ENCODE measurements at regions not wholly inside any gene's neighbourhood (a gene's known extent, or its start where the extent isn't known, plus 50 kb on each side); places are given as distances from the start of the nearest gene placed in this dataset.

GRCh38 chr7:106603346-106603745 lies 57.6 kb downstream of the CCDC71L start:
- H3K4me3 ChIP-seq (ENCODE audit: low read depth, low read length, poor library complexity, severe bottlenecking) = no peak overlapping the region
- H3F3A ChIP-seq (ENCODE audit: insufficient read depth, low read length) = no peaks in the 10 kb centered on the region
- no peaks in the 10 kb centered on the region for H3K4me1 ChIP-seq (ENCODE audit: insufficient read depth, low read length, severe bottlenecking)
- no peak overlapping the region for H3K27ac ChIP-seq (ENCODE audit: low read depth, low read length, poor library complexity, severe bottlenecking)
- H3K27me3 ChIP-seq (ENCODE audit: insufficient read depth, low read length) = no peaks in the 10 kb centered on the region; the same call in 1 of the 2 replicates
- TF ChIP-seq CTCF (IDR thresholded peaks at IDR 0.05; ENCODE audit: low read length) (no peak), EZH2 (IDR thresholded peaks at IDR 0.05; ENCODE audit: borderline replicate concordance, low read length) (no peak)
- no peak overlapping the region for H3K4me2 ChIP-seq (ENCODE audit: low read length)
- no peak overlapping the region for H2AFZ ChIP-seq (ENCODE audit: low read length)
- no peaks in the 10 kb centered on the region for H3K36me3 ChIP-seq (ENCODE audit: insufficient read depth, low read length)
- no peaks in the 10 kb centered on the region for H3K79me2 ChIP-seq (ENCODE audit: insufficient read depth, low read length)
- no peaks in the 10 kb centered on the region for H3K9me2 ChIP-seq (ENCODE audit: low read depth, low read length)
- H3K9me3 ChIP-seq (ENCODE audit: low read length) = no peaks in the 10 kb centered on the region
- no peaks in the 10 kb centered on the region for H4K20me1 ChIP-seq (ENCODE audit: insufficient read depth, low read length)
- no peak overlapping the region for H3K9ac ChIP-seq (ENCODE audit: low read length)

GRCh38 chr7:106602062-106602461 lies 58.9 kb downstream of the CCDC71L start:
- Histone ChIP-seq H2AFZ (ENCODE audit: low read length) (no peak overlapping the region), H3K79me2 (ENCODE audit: insufficient read depth, low read length) (no peaks in the 10 kb centered on the region), H3K27ac (ENCODE audit: low read depth, low read length, poor library complexity, severe bottlenecking) (no peak overlapping the region), H4K20me1 (ENCODE audit: insufficient read depth, low read length) (no peaks in the 10 kb centered on the region), H3K9me2 (ENCODE audit: low read depth, low read length) (no peaks in the 10 kb centered on the region), H3F3A (ENCODE audit: insufficient read depth, low read length) (no peaks in the 10 kb centered on the region), H3K27me3 (ENCODE audit: insufficient read depth, low read length) (no peaks in the 10 kb centered on the region; the same call in 1 of the 2 replicates), H3K4me3 (ENCODE audit: low read depth, low read length, poor library complexity, severe bottlenecking) (no peak overlapping the region), H3K4me1 (ENCODE audit: insufficient read depth, low read length, severe bottlenecking) (no peaks in the 10 kb centered on the region), H3K36me3 (ENCODE audit: insufficient read depth, low read length) (no peaks in the 10 kb centered on the region), H3K9me3 (ENCODE audit: low read length) (no peaks in the 10 kb centered on the region), H3K9ac (ENCODE audit: low read length) (no peak overlapping the region), H3K4me2 (ENCODE audit: low read length) (no peak overlapping the region)
- TF ChIP-seq CTCF (IDR thresholded peaks at IDR 0.05; ENCODE audit: low read length) (no peak), EZH2 (IDR thresholded peaks at IDR 0.05; ENCODE audit: borderline replicate concordance, low read length) (no peak)

- H3K9me2 ChIP-seq (ENCODE audit: low read depth, low read length) = no peaks in the 10 kb centered on the region
- H3K36me3 ChIP-seq (ENCODE audit: insufficient read depth, low read length) = no peaks in the 10 kb centered on the region
- H3K27me3 ChIP-seq (ENCODE audit: insufficient read depth, low read length) = no peaks in the 10 kb centered on the region; the same call in 1 of the 2 replicates
- no peak overlapping the region for H3K4me2 ChIP-seq (ENCODE audit: low read length)
- TF ChIP-seq EZH2 (IDR thresholded peaks at IDR 0.05; ENCODE audit: borderline replicate concordance, low read length) (no peak), CTCF (IDR thresholded peaks at IDR 0.05; ENCODE audit: low read length) (no peak)
- no peak overlapping the region for H3K9ac ChIP-seq (ENCODE audit: low read length)
- H3K9me3 ChIP-seq (ENCODE audit: low read length) = no peaks in the 10 kb centered on the region
- H3F3A ChIP-seq (ENCODE audit: insufficient read depth, low read length) = no peaks in the 10 kb centered on the region
- no peaks in the 10 kb centered on the region for H3K79me2 ChIP-seq (ENCODE audit: insufficient read depth, low read length)
- no peaks in the 10 kb centered on the region for H3K4me1 ChIP-seq (ENCODE audit: insufficient read depth, low read length, severe bottlenecking)
- no peak overlapping the region for H2AFZ ChIP-seq (ENCODE audit: low read length)
- no peak overlapping the region for H3K27ac ChIP-seq (ENCODE audit: low read depth, low read length, poor library complexity, severe bottlenecking)
- H3K4me3 ChIP-seq (ENCODE audit: low read depth, low read length, poor library complexity, severe bottlenecking) = no peak overlapping the region
- H4K20me1 ChIP-seq (ENCODE audit: insufficient read depth, low read length) = no peaks in the 10 kb centered on the region
Observed at GRCh38 chr7:106600569-106601373, 60.2 kb downstream of the CCDC71L start.
